HG02981 (cell line): ENCODE measurements at regions not wholly inside any gene's neighbourhood (a gene's known extent, or its start where the extent isn't known, plus 50 kb on each side); places are given as distances from the start of the nearest gene placed in this dataset.

Experiments used
- ATAC-seq: cut with Tn5 transposase; IDR thresholded peaks from one replicate; pipeline ENCODE4 v1.9.1; 2021; ENCODE audit warnings: mild to moderate bottlenecking, moderate library complexity; ENCODE audit not compliant: unreplicated experiment

- no peak for ATAC-seq
Observed at GRCh38 chr14:101501858-101502615, 59.3 kb upstream of the DIO3 start.

GRCh38 chr14:101502761-101503392 lies 58.4 kb upstream of the DIO3 start:
- ATAC-seq, result no peak

GRCh38 chr14:101503431-101504095 lies 57.7 kb upstream of the DIO3 start:
- ATAC-seq, result no peak

- no peak for ATAC-seq
Observed at GRCh38 chr14:101504096-101504948, 57.0 kb upstream of the DIO3 start.

GRCh38 chr14:101505236-101505970 lies 55.9 kb upstream of the DIO3 start:
- ATAC-seq, result no peak

GRCh38 chr14:101506211-101506925 lies 54.9 kb upstream of the DIO3 start:
- no peak for ATAC-seq

- ATAC-seq, result no peak
Observed at GRCh38 chr14:101506926-101507835, 54.1 kb upstream of the DIO3 start.

- no peak for ATAC-seq
Observed at GRCh38 chr14:101507836-101508150, 53.5 kb upstream of the DIO3 start.

GRCh38 chr14:101508196-101508947 lies 52.9 kb upstream of the DIO3 start:
- ATAC-seq, result no peak

GRCh38 chr14:101508948-101509729 lies 52.2 kb upstream of the DIO3 start:
- ATAC-seq, result no peak

GRCh38 chr14:101509730-101510371 lies 51.4 kb upstream of the DIO3 start:
- ATAC-seq, result no peak

- no peak for ATAC-seq
Observed at GRCh38 chr14:101511199-101511598, 50.1 kb upstream of the DIO3 start.
